Panc1 (cell line): ENCODE measurements at regions not wholly inside any gene's neighbourhood (a gene's known extent, or its start where the extent isn't known, plus 50 kb on each side); places are given as distances from the start of the nearest gene placed in this dataset.

Experiments used
- ATAC-seq: fragments of 200-7000 bp; cut with Tn5 transposase; 2 replicates; pipeline ENCODE4 v1.9.1; 2020; ENCODE audit warnings: mild to moderate bottlenecking, moderate library complexity
- BruUV-seq: library from RNA; stranded (reverse); fragments of 400-500 nt; replicated peaks from 2 replicates; lab custom pipeline; 2021; lab: Mats Ljungman, UMichigan
- CTCF ChIA-PET: fragments of 300-600 bp; sonication (Branson Sonifier 250); formaldehyde crosslinking; loops from one replicate; lab custom pipeline; 2022; ENCODE audit warnings: antibody characterized with exemption; lab: Charles Lee
- POLR2A ChIA-PET: fragments of 300-600 bp; sonication (Branson Sonifier 250); formaldehyde crosslinking; loops from one replicate; lab custom pipeline; 2022; ENCODE audit warnings: antibody characterized with exemption; lab: Charles Lee
- DNase-seq: peaks from one replicate; pipeline ENCODE4 v3.0.0-alpha.2; 2010; ENCODE audit warnings: low read depth, low spot score
- H3K27ac ChIP-seq: 2 replicates; pipeline ENCODE4 v1.5.1; 2011; ENCODE audit warnings: mild to moderate bottlenecking, low read length, inconsistent platforms
- H3K27me3 ChIP-seq: fragments of 200-500 bp; sonication (Bioruptor generic); 2 replicates; pipeline ENCODE4 v1.6.0; 2014; ENCODE audit warnings: low read length, inconsistent platforms; ENCODE audit not compliant: control insufficient read depth, insufficient read depth
- H3K36me3 ChIP-seq: fragments of 200-500 bp; sonication (Bioruptor generic); 2 replicates; pipeline ENCODE4 v1.5.1; 2014; ENCODE audit warnings: inconsistent platforms, mild to moderate bottlenecking, low read length, moderate library complexity; ENCODE audit not compliant: control insufficient read depth, insufficient read depth
- H3K4me1 ChIP-seq: 2 replicates; pipeline ENCODE4 v1.5.1; 2011; ENCODE audit warnings: inconsistent platforms, mild to moderate bottlenecking, low read length, moderate library complexity; ENCODE audit not compliant: control insufficient read depth, insufficient read depth
- H3K4me3 ChIP-seq, 2 experiments: 2 replicates each; pipeline ENCODE4 v1.5.1; 2011 to 2012; ENCODE audit warnings: low read depth in 2 of 2, low read length in 2 of 2, mild to moderate bottlenecking in 2 of 2, inconsistent platforms in 1 of 2, moderate library complexity in 1 of 2
- H3K9me3 ChIP-seq: fragments of 200-500 bp; sonication (Bioruptor generic); 2 replicates; pipeline ENCODE4 v1.5.1; 2014; ENCODE audit warnings: low read depth, mild to moderate bottlenecking, inconsistent platforms, low read length, moderate library complexity; ENCODE audit not compliant: control insufficient read depth, insufficient read depth
- CTCF ChIP-seq: fragments of 450-650 bp; IDR thresholded peaks from 2 replicates; pipeline ENCODE4 v1.5.1; 2017; ENCODE audit warnings: mild to moderate bottlenecking
- POLR2AphosphoS5 ChIP-seq: IDR thresholded peaks from 2 replicates; pipeline ENCODE4 v1.6.1; 2012; ENCODE audit warnings: mild to moderate bottlenecking, low read depth, low read length, moderate library complexity
- REST ChIP-seq, 2 experiments: IDR thresholded peaks; 2 replicates each; pipeline ENCODE4 v1.6.1; 2011 to 2012; ENCODE audit warnings: low read depth in 2 of 2, control low read depth in 1 of 2, low read length in 1 of 2, mild to moderate bottlenecking in 1 of 2, moderate library complexity in 1 of 2; ENCODE audit not compliant: insufficient read depth in 1 of 2
- SIN3A ChIP-seq: IDR thresholded peaks from 2 replicates; pipeline ENCODE4 v1.6.1; 2012; ENCODE audit warnings: low read depth, mild to moderate bottlenecking, low read length, moderate library complexity, borderline replicate concordance; ENCODE audit not compliant: insufficient read depth
- TCF7L2 ChIP-seq: IDR thresholded peaks from 2 replicates; pipeline ENCODE4 v1.6.1; 2011; ENCODE audit warnings: mild to moderate bottlenecking, low read depth, low read length, inconsistent platforms
- in situ Hi-C: cut with HindIII; loops from 2 replicates; pipeline ENCODE4 v1.10.0; 2016; ENCODE audit warnings: low sequenced_read_pairs, low pct_unique_long_range_greater_than_20kb
- intact Hi-C: fragments of 100-400 bp; cut with micrococcal nuclease; formaldehyde crosslinking; loops from one replicate; pipeline ENCODE4 v1.10.0; 2022; ENCODE audit not compliant: unreplicated experiment

GRCh38 chr2:16329421-16329820, 336.2 kb downstream of the CYRIA start:
- ATAC-seq (no peak), DNase-seq (no peak)
- H3K27ac ChIP-seq = no peak overlapping the region
- TF ChIP-seq CTCF = no peak
- no peak for TF ChIP-seq SIN3A
- TF ChIP-seq POLR2AphosphoS5 = no peak
- TF ChIP-seq TCF7L2 = no peak
- TF ChIP-seq REST (IDR thresholded peaks at IDR 0.05; ENCODE audit: insufficient read depth in 1 of 2, low read depth in 2 of 2, low read length in 1 of 2) = no peak
- intact Hi-C loops (no loop called here), in situ Hi-C loops (no loop called here)
- H3K4me3 ChIP-seq = no peak overlapping the region
- H3K36me3 ChIP-seq = no peaks in the 10 kb centered on the region
- no TSS peak for BruUV-seq
- POLR2A ChIA-PET = no interaction called here
- H3K9me3 ChIP-seq = no peaks in the 10 kb centered on the region
- H3K4me1 ChIP-seq = no peaks in the 10 kb centered on the region
- no peaks in the 10 kb centered on the region for H3K27me3 ChIP-seq
- CTCF ChIA-PET = no interaction called here

- Histone ChIP-seq H3K4me3 (no peak overlapping the region), H3K9me3 (no peaks in the 10 kb centered on the region), H3K4me1 (no peaks in the 10 kb centered on the region), H3K27me3 (no peaks in the 10 kb centered on the region), H3K36me3 (no peaks in the 10 kb centered on the region), H3K27ac (no peak overlapping the region)
- in situ Hi-C loops = no loop called here
- ChIA-PET POLR2A (no interaction called here), CTCF (no interaction called here)
- DNase-seq (no peak), ATAC-seq (no peak)
- intact Hi-C loops = no loop called here
- TF ChIP-seq POLR2AphosphoS5 = no peak
- no TSS peak for BruUV-seq
Observed at GRCh38 chr2:16328521-16329190, 337.0 kb downstream of the CYRIA start.

GRCh38 chr2:16327326-16327725, 338.3 kb downstream of the CYRIA start:
- ChIA-PET CTCF (no interaction called here), POLR2A (no interaction called here)
- TF ChIP-seq TCF7L2 (no peak), CTCF (no peak), REST (IDR thresholded peaks at IDR 0.05; ENCODE audit: insufficient read depth in 1 of 2, low read depth in 2 of 2, low read length in 1 of 2) (no peak), SIN3A (no peak), POLR2AphosphoS5 (no peak)

More at GRCh38 chr2:16327326-16327725, 338.3 kb downstream of the CYRIA start:
- in situ Hi-C loops = no loop called here
- no TSS peak for BruUV-seq
- no peaks in the 10 kb centered on the region for H3K9me3 ChIP-seq
- ATAC-seq (no peak), DNase-seq (no peak)
- H3K27me3 ChIP-seq = no peaks in the 10 kb centered on the region
- H3K27ac ChIP-seq = no peak overlapping the region
- no peaks in the 10 kb centered on the region for H3K36me3 ChIP-seq
- intact Hi-C loops = no loop called here
- no peak overlapping the region for H3K4me3 ChIP-seq
- no peaks in the 10 kb centered on the region for H3K4me1 ChIP-seq
